Body of pancreas (tissue), 4 donors: ENCODE measurements at regions not wholly inside any gene's neighbourhood (a gene's known extent, or its start where the extent isn't known, plus 50 kb on each side); places are given as distances from the start of the nearest gene placed in this dataset.

Experiments used
- CTCF ChIP-seq, 7 experiments: fragments of 450-650 bp in 4 of 7; fragments of 200-600 bp in 3 of 7; sonication (generic) in 3 of 7; IDR thresholded peaks; one replicate each; pipeline ENCODE4 v1.5.1; 2016 to 2019; ENCODE audit warnings: antibody characterized with exemption in 7 of 7
- POLR2A ChIP-seq, 3 donors: fragments of 450-650 bp; IDR thresholded peaks; one replicate each; pipeline ENCODE4 v1.6.1; 2016; ENCODE audit warnings: antibody characterized with exemption in 3 of 3, mild to moderate bottlenecking in 2 of 3

DNA sequence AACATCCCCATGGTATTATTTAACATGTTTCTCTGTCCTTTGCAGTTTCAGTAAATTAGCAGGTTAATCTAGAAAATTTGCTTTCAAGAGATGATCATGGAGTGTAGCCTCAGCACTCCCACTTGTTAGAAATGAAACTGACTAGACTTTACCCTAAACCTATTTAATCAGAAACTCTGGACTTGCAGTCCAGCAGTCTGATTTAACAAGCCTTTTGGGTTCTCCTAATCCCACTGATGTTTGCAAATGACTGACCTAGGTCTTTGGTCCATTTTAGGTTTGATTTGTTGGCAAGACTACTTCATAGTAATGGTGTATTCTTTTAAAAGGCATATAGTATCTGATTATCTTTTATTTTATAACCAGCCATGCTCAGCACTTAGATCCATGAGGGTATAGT, 55.5 kb upstream of the SLC25A13 start:
- TF ChIP-seq POLR2A (IDR thresholded peaks at IDR 0.05) (no peak), CTCF (IDR thresholded peaks at IDR 0.05) (no peak)
